Right cardiac atrium (tissue), 5 donors: ENCODE measurements at regions not wholly inside any gene's neighbourhood (a gene's known extent, or its start where the extent isn't known, plus 50 kb on each side); places are given as distances from the start of the nearest gene placed in this dataset.
"Not testable (repeated sequence)": the region's sequence is repeated elsewhere in the genome, so short reads cannot be mapped to it uniquely, and the experiment has no call there.

Experiments used
- ATAC-seq, 2 donors: fragments of 200-7000 bp; cut with Tn5 transposase; one replicate each; pipeline versions ENCODE4 v1.8.0 to v1.9.1; 2020; ENCODE audit warnings: moderate library complexity in 2 of 2, mild to moderate bottlenecking in 1 of 2
- DNase-seq, 3 donors: peaks; one replicate each; pipeline ENCODE4 v3.0.0-alpha.2; 2020
- H3K27ac ChIP-seq: one replicate; pipeline ENCODE4 v1.5.1; 2013; ENCODE audit warnings: mild to moderate bottlenecking, low read length, control low read depth, moderate library complexity
- H3K27me3 ChIP-seq: one replicate; pipeline ENCODE4 v1.6.1; 2013; ENCODE audit not compliant: control insufficient read depth, insufficient read depth
- H3K4me1 ChIP-seq: one replicate; pipeline ENCODE4 v1.6.1; 2013; ENCODE audit warnings: low read length; ENCODE audit not compliant: control insufficient read depth, insufficient read depth
- H3K4me3 ChIP-seq: one replicate; pipeline ENCODE4 v1.5.1; 2013; ENCODE audit warnings: low read length, control low read depth
- H3K9me3 ChIP-seq: one replicate; pipeline ENCODE4 v1.6.1; 2013; ENCODE audit warnings: low read length; ENCODE audit not compliant: control insufficient read depth
- WGBS: extraction: QIAGEN DNeasy Blood & Tissue Kit; methylation state at CpG from one replicate; pipeline ENCODE4 v1.1.7; 2013; 5-methylcytosine and 5-hydroxymethylcytosine counted together
- intact Hi-C, 4 donors: fragments of 100-400 bp; cut with DNase I; formaldehyde crosslinking; loops; one replicate each; pipeline versions ENCODE4 v1.11.0 to v1.14.0; 2022 to 2023
- donor health status: healthy with polysubstance abuse.
- donor health status: DM: no; HTN: yes; CAD: no.
- donor health status: DM: no; HTN: no; CAD: no.
- donor health status: DM: no; HTN: yes; CAD: no; lungs with severe emphysema.
- donor health status: DM: yes; HTN: yes; CAD: no.

GRCh38 chr2:65943099-65943786 is 491.7 kb upstream of the MEIS1 start:
- Histone ChIP-seq H3K9me3 (no peaks in the 10 kb centered on the region), H3K27ac (no peak overlapping the region), H3K4me1 (no peaks in the 10 kb centered on the region), H3K4me3 (no peak overlapping the region), H3K27me3 (no peaks in the 10 kb centered on the region)
- intact Hi-C loops: no loop called here
- 94% methylated on average over 10 of the region's 10 CpGs for WGBS
- DNase-seq (peak in 1 of 3 donors; percentile 37), ATAC-seq (no peak)

- H3K27ac ChIP-seq: no peak overlapping the region
- intact Hi-C loops: no loop called here
- H3K27me3 ChIP-seq: no peaks in the 10 kb centered on the region
- H3K4me1 ChIP-seq: no peaks in the 10 kb centered on the region
- DNase-seq (no peak), ATAC-seq (no peak)
- H3K9me3 ChIP-seq: no peaks in the 10 kb centered on the region
- 63% methylated on average over 2 of the region's 2 CpGs for WGBS
- no peak overlapping the region for H3K4me3 ChIP-seq
Measured at GRCh38 chr2:65940856-65941255, 494.1 kb upstream of the MEIS1 start.

GRCh38 chr2:65939687-65940086 is 495.2 kb upstream of the MEIS1 start:
- ATAC-seq (no peak), DNase-seq (no peak)
- H3K27me3 ChIP-seq: no peaks in the 10 kb centered on the region
- intact Hi-C loops: no loop called here
- no peaks in the 10 kb centered on the region for H3K9me3 ChIP-seq
- no peak overlapping the region for H3K27ac ChIP-seq
- WGBS: 60% methylated on average over 2 of the region's 2 CpGs
- no peaks in the 10 kb centered on the region for H3K4me1 ChIP-seq
- H3K4me3 ChIP-seq: no peak overlapping the region

GRCh38 chr2:65937379-65938160 is 497.4 kb upstream of the MEIS1 start:
- intact Hi-C loops: no loop called here
- ATAC-seq: no peak

GRCh38 chr2:65934992-65935629 is 499.8 kb upstream of the MEIS1 start:
- Histone ChIP-seq H3K27ac (no peak overlapping the region), H3K9me3 (no peaks in the 10 kb centered on the region), H3K27me3 (no peaks in the 10 kb centered on the region), H3K4me3 (no peak overlapping the region), H3K4me1 (no peaks in the 10 kb centered on the region)
- no peak for DNase-seq
- 73% methylated on average over 3 of the region's 3 CpGs for WGBS
- intact Hi-C loops: no loop called here
- no peak for ATAC-seq

More at GRCh38 chr2:65937379-65938160, 497.4 kb upstream of the MEIS1 start:
- Histone ChIP-seq H3K9me3 (no peaks in the 10 kb centered on the region), H3K4me1 (no peaks in the 10 kb centered on the region), H3K27me3 (no peaks in the 10 kb centered on the region), H3K27ac (no peak overlapping the region), H3K4me3 (no peak overlapping the region)
- 73% methylated on average over 3 of the region's 3 CpGs for WGBS
- no peak for DNase-seq

GRCh38 chr2:65932571-65932970 is 500.2 kb upstream of the SPRED2 start:
- ATAC-seq (no peak), DNase-seq (no peak)
- Histone ChIP-seq H3K4me1 (no peaks in the 10 kb centered on the region), H3K4me3 (no peak overlapping the region), H3K27ac (no peak overlapping the region), H3K27me3 (no peaks in the 10 kb centered on the region), H3K9me3 (no peaks in the 10 kb centered on the region)
- intact Hi-C loops: no loop called here
- WGBS: 96% methylated on average over 1 of the region's 1 CpG

GRCh38 chr2:65931056-65931455 is 498.7 kb upstream of the SPRED2 start:
- H3K4me3 ChIP-seq: no peak overlapping the region
- WGBS: 56% methylated on average over 4 of the region's 4 CpGs
- DNase-seq (no peak), ATAC-seq (no peak)
- intact Hi-C loops: no loop called here
- H3K27me3 ChIP-seq: no peaks in the 10 kb centered on the region
- H3K4me1 ChIP-seq: no peaks in the 10 kb centered on the region
- H3K27ac ChIP-seq: no peak overlapping the region
- no peaks in the 10 kb centered on the region for H3K9me3 ChIP-seq

- WGBS: 96% methylated on average over 4 of the region's 4 CpGs
- H3K4me1 ChIP-seq: no peaks in the 10 kb centered on the region
- intact Hi-C loops: no loop called here
Measured at GRCh38 chr2:65930259-65930658, 497.9 kb upstream of the SPRED2 start.

GRCh38 chr2:65929664-65930063 is 497.3 kb upstream of the SPRED2 start:
- ATAC-seq, H3K4me3 ChIP-seq, H3K27ac ChIP-seq, H3K9me3 ChIP-seq, H3K27me3 ChIP-seq, DNase-seq, intact Hi-C loops, H3K4me1 ChIP-seq: not testable (repeated sequence)
- WGBS: 87% methylated on average over 10 of the region's 10 CpGs

More at GRCh38 chr2:65930259-65930658, 497.9 kb upstream of the SPRED2 start:
- Histone ChIP-seq H3K4me3 (no peak overlapping the region), H3K9me3 (no peaks in the 10 kb centered on the region), H3K27ac (no peak overlapping the region), H3K27me3 (no peaks in the 10 kb centered on the region)
- ATAC-seq (no peak), DNase-seq (no peak)

- peak; percentile 22 to 54 (median 52) for DNase-seq
- WGBS: 29% methylated on average over 4 of the region's 4 CpGs
- ATAC-seq: peak; percentile 67 to 89
Measured at GRCh38 chr2:65922794-65923193, 490.4 kb upstream of the SPRED2 start.

GRCh38 chr2:65922030-65922429 is 489.6 kb upstream of the SPRED2 start:
- Histone ChIP-seq H3K9me3 (no peaks in the 10 kb centered on the region), H3K4me1 (no peaks in the 10 kb centered on the region), H3K4me3 (no peak overlapping the region), H3K27ac (no peak overlapping the region), H3K27me3 (no peaks in the 10 kb centered on the region)
- intact Hi-C loops: no loop called here
- ATAC-seq (no peak), DNase-seq (no peak)
- 69% methylated on average over 4 of the region's 4 CpGs for WGBS

More at GRCh38 chr2:65922794-65923193, 490.4 kb upstream of the SPRED2 start:
- H3K4me3 ChIP-seq: no peak overlapping the region
- H3K9me3 ChIP-seq: no peaks in the 10 kb centered on the region
- no peaks in the 10 kb centered on the region for H3K27me3 ChIP-seq
- no peak overlapping the region for H3K27ac ChIP-seq
- intact Hi-C loops: no loop called here
- no peaks in the 10 kb centered on the region for H3K4me1 ChIP-seq
